B cell (primary cell): ENCODE measurements at regions not wholly inside any gene's neighbourhood (a gene's known extent, or its start where the extent isn't known, plus 50 kb on each side); places are given as distances from the start of the nearest gene placed in this dataset.

Experiments used
- ATAC-seq: fragments of 200-7000 bp; cut with Tn5 transposase; one replicate; pipeline ENCODE4 v1.10.0; 2021; ENCODE audit warnings: low read depth, mild to moderate bottlenecking, moderate number of reproducible peaks, moderate library complexity
- CTCF ChIA-PET: fragments of 350-600 bp; sonication (Branson Sonifier 250); formaldehyde crosslinking; loops from one replicate; lab custom pipeline; 2021; ENCODE audit warnings: antibody characterized with exemption, inconsistent platforms; lab: Charles Lee
- POLR2A ChIA-PET: fragments of 350-600 bp; sonication (Branson Sonifier 250); formaldehyde crosslinking; loops from one replicate; lab custom pipeline; 2021; ENCODE audit warnings: antibody characterized with exemption; lab: Charles Lee
- DNase-seq: peaks from one replicate; pipeline ENCODE4 v3.0.0; 2013
- H2AFZ ChIP-seq: 2 replicates; pipeline ENCODE4 v1.6.1; 2012; ENCODE audit warnings: mild to moderate bottlenecking, low read depth, low read length; ENCODE audit not compliant: insufficient read depth, poor library complexity, severe bottlenecking
- H3K27ac ChIP-seq, 2 donors: 1 replicate in 1 of 2; 2 replicates in 1 of 2; pipeline ENCODE4 v1.5.1; 2012 to 2013; ENCODE audit warnings: low read length in 2 of 2, mild to moderate bottlenecking in 2 of 2, moderate library complexity in 1 of 2
- H3K27me3 ChIP-seq, 4 experiments: fragments of 200-600 bp in 1 of 4; sonication (generic) in 1 of 4; replicated peaks in 1 of 4; 1 replicate in 2 of 4; 2 replicates in 2 of 4; pipeline versions ENCODE4 v1.6.1 to v1.7.0; 2013 to 2016; ENCODE audit warnings: low read length in 3 of 4, mild to moderate bottlenecking in 2 of 4, mixed read lengths in 1 of 4, moderate library complexity in 1 of 4; ENCODE audit not compliant: insufficient read depth in 4 of 4, control insufficient read depth in 3 of 4; ENCODE audit errors: control extremely low read depth in 1 of 4
- H3K36me3 ChIP-seq, 2 experiments: replicated peaks in 1 of 2; 1 replicate in 1 of 2; 2 replicates in 1 of 2; pipeline versions ENCODE4 v1.6.1 to v1.7.1; 2013; ENCODE audit warnings: low read length in 1 of 2; ENCODE audit not compliant: insufficient read depth in 2 of 2, control insufficient read depth in 1 of 2; ENCODE audit errors: control extremely low read depth in 1 of 2, extremely low read depth in 1 of 2
- H3K4me1 ChIP-seq, 2 donors: fragments of 200-600 bp in 1 of 2; sonication (generic) in 1 of 2; 1 replicate in 1 of 2; 2 replicates in 1 of 2; pipeline versions ENCODE4 v1.5.1 to v1.6.1; 2013 to 2017; ENCODE audit warnings: low read length in 2 of 2; ENCODE audit not compliant: control insufficient read depth in 2 of 2, insufficient read depth in 2 of 2
- H3K4me2 ChIP-seq: replicated peaks from 2 replicates; pipeline ENCODE3; 2012; ENCODE audit warnings: mild to moderate bottlenecking, low read depth, low read length; ENCODE audit not compliant: poor library complexity, severe bottlenecking
- H3K4me3 ChIP-seq, 5 experiments: fragments of 200-600 bp in 1 of 5; sonication (generic) in 1 of 5; 1 replicate in 3 of 5; 2 replicates in 2 of 5; pipeline versions ENCODE4 v1.5.1 to v1.7.0; 2011 to 2016; ENCODE audit warnings: low read length in 4 of 5, mild to moderate bottlenecking in 4 of 5, low read depth in 2 of 5, control low read depth in 1 of 5, moderate library complexity in 1 of 5; ENCODE audit not compliant: insufficient read depth in 1 of 5; ENCODE audit errors: control extremely low read depth in 1 of 5, extremely low read depth in 1 of 5
- H3K79me2 ChIP-seq: fragments of 200-600 bp; sonication (generic); one replicate; pipeline ENCODE4 v1.6.0; 2016; ENCODE audit warnings: low read length; ENCODE audit not compliant: control insufficient read depth, insufficient read depth
- H3K9ac ChIP-seq: fragments of 200-600 bp; sonication (generic); 2 replicates; pipeline ENCODE4 v1.6.1; 2017; ENCODE audit warnings: mild to moderate bottlenecking, low read length, moderate library complexity
- H3K9me3 ChIP-seq, 3 donors: one replicate each; pipeline versions ENCODE4 v1.6.1 to v1.7.1; 2013; ENCODE audit warnings: low read length in 2 of 3; ENCODE audit not compliant: control insufficient read depth in 2 of 3, insufficient read depth in 1 of 3; ENCODE audit errors: control extremely low read depth in 1 of 3
- H4K20me1 ChIP-seq: 2 replicates; pipeline ENCODE4 v1.6.0; 2012; ENCODE audit warnings: mild to moderate bottlenecking, low read length; ENCODE audit not compliant: insufficient read depth, control insufficient read depth, poor library complexity, severe bottlenecking
- H3K27ac Mint-ChIP-seq: one replicate; pipeline ENCODE4 v1.8.0; 2021; ENCODE audit warnings: mixed read lengths
- H3K27me3 Mint-ChIP-seq: one replicate; pipeline ENCODE4 v1.8.0; 2021; ENCODE audit warnings: mixed read lengths
- H3K4me1 Mint-ChIP-seq: one replicate; pipeline ENCODE4 v1.8.0; 2021; ENCODE audit warnings: mixed read lengths
- H3K4me3 Mint-ChIP-seq: one replicate; pipeline ENCODE4 v1.8.0; 2021; ENCODE audit warnings: mixed read lengths
- H3K9me3 Mint-ChIP-seq: one replicate; pipeline ENCODE4 v1.8.0; 2022; ENCODE audit warnings: mixed read lengths; ENCODE audit not compliant: insufficient read depth
- CTCF ChIP-seq: fragments of 200-600 bp; IDR thresholded peaks from one replicate; pipeline ENCODE4 v1.8.0; 2022; ENCODE audit warnings: antibody characterized with exemption, mild to moderate bottlenecking
- EZH2 ChIP-seq: IDR thresholded peaks from 2 replicates; pipeline ENCODE4 v1.6.1; 2012; ENCODE audit warnings: borderline replicate concordance, low read depth, mild to moderate bottlenecking, moderate library complexity, low read length; ENCODE audit not compliant: insufficient read depth, poor library complexity, severe bottlenecking
- WGBS: methylation state at CpG from one replicate; pipeline ENCODE4 v1.1.5; 2013; ENCODE audit warnings: missing lambda C conversion rate; ENCODE audit not compliant: insufficient coverage; 5-methylcytosine and 5-hydroxymethylcytosine counted together
- intact Hi-C: fragments of 100-400 bp; cut with micrococcal nuclease; formaldehyde crosslinking; loops from one replicate; pipeline ENCODE4 v1.10.0; 2022

GRCh38 chr6:84583784-84584183 is 180.6 kb downstream of the TBX18 start:
- Mint-ChIP-seq H3K27me3 (no peaks in the 10 kb centered on the region), H3K4me1 (peaks cover 5% of the 10 kb centered on the region), H3K4me3 (no peak overlapping the region), H3K27ac (no peak overlapping the region), H3K9me3 (no peaks in the 10 kb centered on the region)
- no peaks in the 10 kb centered on the region for H3K79me2 ChIP-seq
- H3K36me3 ChIP-seq: no peaks in the 10 kb centered on the region
- no peak overlapping the region for H2AFZ ChIP-seq
- TF ChIP-seq CTCF (no peak), EZH2 (no peak)
- H3K9me3 ChIP-seq: peaks cover 0 to 6% (median 0%) of the 10 kb centered on the region in 3 donors
- WGBS: no CpG with 5 or more reads among the region's 5 CpGs
- no peak overlapping the region for H3K4me2 ChIP-seq
- no peak overlapping the region for H3K9ac ChIP-seq
- no peaks in the 10 kb centered on the region for H4K20me1 ChIP-seq
- ChIA-PET POLR2A (no interaction called here), CTCF (no interaction called here)
- DNase-seq (no peak), ATAC-seq (no peak)
- H3K27me3 ChIP-seq: no peaks in the 10 kb centered on the region
- H3K4me3 ChIP-seq: no peak overlapping the region
- H3K27ac ChIP-seq: no peak overlapping the region
- H3K4me1 ChIP-seq: no peaks in the 10 kb centered on the region
- intact Hi-C loops: no loop called here

DNA sequence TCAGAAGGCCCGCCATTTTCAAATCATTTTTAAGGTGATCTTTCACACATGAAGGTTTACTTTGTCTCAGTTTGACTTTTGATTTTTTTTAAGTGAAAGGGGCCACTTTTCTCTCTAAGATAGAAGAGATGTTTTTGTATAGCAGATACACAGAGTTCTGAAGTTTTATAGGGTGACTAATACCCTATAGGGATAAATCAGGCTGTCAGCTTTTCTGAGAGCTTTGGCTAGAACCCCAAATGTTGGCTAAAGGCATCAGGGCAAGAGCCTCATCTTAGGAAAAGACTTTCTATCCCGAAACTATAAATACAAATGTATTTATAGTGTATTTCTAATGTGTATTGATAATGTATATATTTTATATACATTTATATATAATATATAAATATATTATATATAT is 181.4 kb downstream of the TBX18 start:
- ChIA-PET CTCF (interaction anchor here (0.5 kb wide), 1 partner anchor 1669 kb away, joined by 3 read pairs; no protein-coding TSS in a partner anchor), POLR2A (no interaction called here)
- Mint-ChIP-seq H3K27me3 (no peaks in the 10 kb centered on the region), H3K27ac (no peak overlapping the region), H3K4me1 (no peaks in the 10 kb centered on the region), H3K9me3 (no peaks in the 10 kb centered on the region), H3K4me3 (no peak overlapping the region)
- DNase-seq (no peak), ATAC-seq (no peak)
- no peaks in the 10 kb centered on the region for H3K4me1 ChIP-seq
- no peak overlapping the region for H3K27ac ChIP-seq
- no peak overlapping the region for H3K4me3 ChIP-seq
- H3K9me3 ChIP-seq: peaks cover 0 to 6% (median 0%) of the 10 kb centered on the region in 3 donors
- no peaks in the 10 kb centered on the region for H3K36me3 ChIP-seq
- intact Hi-C loops: no loop called here
- no peaks in the 10 kb centered on the region for H4K20me1 ChIP-seq
- no peak overlapping the region for H3K4me2 ChIP-seq
- no CpG with 5 or more reads among the region's 2 CpGs for WGBS
- no peaks in the 10 kb centered on the region for H3K79me2 ChIP-seq
- no peak overlapping the region for H2AFZ ChIP-seq
- TF ChIP-seq CTCF (no peak), EZH2 (no peak)
- no peak overlapping the region for H3K9ac ChIP-seq
- no peaks in the 10 kb centered on the region for H3K27me3 ChIP-seq
